Prostate gland (tissue), 2 donors: ENCODE measurements at regions not wholly inside any gene's neighbourhood (a gene's known extent, or its start where the extent isn't known, plus 50 kb on each side); places are given as distances from the start of the nearest gene placed in this dataset.

Experiments
- CTCF ChIP-seq, 4 experiments: fragments of 200-600 bp in 2 of 4; fragments of 450-650 bp in 2 of 4; sonication (generic) in 2 of 4; IDR thresholded peaks; 1 replicate in 3 of 4; 2 replicates in 1 of 4; pipeline ENCODE4 v1.5.1; 2016 to 2019; ENCODE audit warnings: antibody characterized with exemption in 4 of 4, mild to moderate bottlenecking in 2 of 4, moderate library complexity in 2 of 4
- POLR2AphosphoS5 ChIP-seq: sonication (generic); formaldehyde crosslinking; IDR thresholded peaks from one replicate; pipeline ENCODE4 v1.6.1; 2017; ENCODE audit warnings: antibody characterized with exemption

DNA sequence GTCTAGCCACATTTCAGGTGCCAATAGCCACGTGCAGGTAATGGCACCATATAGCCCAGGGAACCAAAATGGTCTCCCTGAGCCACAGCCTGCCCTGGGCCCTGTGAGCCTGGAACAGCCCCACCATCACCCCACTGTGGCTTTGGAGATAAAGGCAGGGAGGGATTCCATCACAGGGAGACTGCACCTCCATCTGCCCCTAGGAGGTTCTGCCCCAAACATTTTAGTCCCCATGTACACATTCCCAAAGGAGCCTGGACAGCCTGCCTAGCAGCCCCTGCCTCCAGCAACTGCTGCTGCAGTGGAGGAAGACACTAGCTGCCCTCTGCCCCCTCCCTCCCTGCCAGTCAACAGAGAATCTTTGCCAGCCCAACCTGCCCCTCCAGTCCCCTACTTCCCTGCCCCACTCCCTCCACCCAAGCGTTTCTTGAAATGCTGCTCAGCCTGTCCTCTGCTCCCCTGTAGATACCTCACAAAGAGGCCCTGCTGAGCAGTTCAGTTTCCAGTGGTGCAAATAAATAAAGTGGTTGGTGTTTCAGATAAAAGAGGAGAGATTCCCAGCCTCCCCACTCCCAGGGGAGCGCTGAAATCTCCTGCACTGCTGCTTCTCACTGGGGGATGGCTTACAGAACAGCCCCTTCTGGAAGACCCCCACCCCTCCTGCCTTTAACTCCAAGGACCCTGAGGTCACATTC, 921.8 kb downstream of the UQCRFS1 start:
- TF ChIP-seq POLR2AphosphoS5 (no peak), CTCF (IDR thresholded peaks at IDR 0.05) (no peak)
